GM12874 (cell line): ENCODE measurements at regions not wholly inside any gene's neighbourhood (a gene's known extent, or its start where the extent isn't known, plus 50 kb on each side); places are given as distances from the start of the nearest gene placed in this dataset.

ENCODE experiments used
- TF ChIP-seq, protein P1 (sequence below): IDR thresholded peaks from 2 replicates; pipeline ENCODE4 v1.5.1; 2011; ENCODE audit warnings: low read depth, mild to moderate bottlenecking, control low read depth, low read length, moderate library complexity; ENCODE audit not compliant: insufficient read depth

DNA sequence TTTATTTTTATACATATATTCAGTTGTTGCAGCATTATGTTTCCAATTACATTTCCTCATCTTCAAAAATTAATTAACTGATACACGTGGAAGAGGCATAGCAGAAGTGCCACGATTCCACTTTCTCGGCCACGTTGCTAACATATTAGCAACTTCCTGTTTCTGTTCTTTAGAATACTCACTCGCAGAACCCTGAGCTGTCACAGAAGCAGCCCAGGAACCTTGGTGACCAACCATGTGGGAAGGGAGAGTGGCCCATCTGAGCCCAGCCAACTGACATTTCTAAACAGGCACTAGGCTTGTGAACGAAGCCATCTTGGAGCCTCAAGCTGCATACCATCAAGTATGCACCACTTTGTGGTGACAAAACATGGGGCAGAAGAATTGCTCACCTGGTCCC is 350.1 kb downstream of the CBLN2 start:
- TF ChIP-seq, protein P1, sequence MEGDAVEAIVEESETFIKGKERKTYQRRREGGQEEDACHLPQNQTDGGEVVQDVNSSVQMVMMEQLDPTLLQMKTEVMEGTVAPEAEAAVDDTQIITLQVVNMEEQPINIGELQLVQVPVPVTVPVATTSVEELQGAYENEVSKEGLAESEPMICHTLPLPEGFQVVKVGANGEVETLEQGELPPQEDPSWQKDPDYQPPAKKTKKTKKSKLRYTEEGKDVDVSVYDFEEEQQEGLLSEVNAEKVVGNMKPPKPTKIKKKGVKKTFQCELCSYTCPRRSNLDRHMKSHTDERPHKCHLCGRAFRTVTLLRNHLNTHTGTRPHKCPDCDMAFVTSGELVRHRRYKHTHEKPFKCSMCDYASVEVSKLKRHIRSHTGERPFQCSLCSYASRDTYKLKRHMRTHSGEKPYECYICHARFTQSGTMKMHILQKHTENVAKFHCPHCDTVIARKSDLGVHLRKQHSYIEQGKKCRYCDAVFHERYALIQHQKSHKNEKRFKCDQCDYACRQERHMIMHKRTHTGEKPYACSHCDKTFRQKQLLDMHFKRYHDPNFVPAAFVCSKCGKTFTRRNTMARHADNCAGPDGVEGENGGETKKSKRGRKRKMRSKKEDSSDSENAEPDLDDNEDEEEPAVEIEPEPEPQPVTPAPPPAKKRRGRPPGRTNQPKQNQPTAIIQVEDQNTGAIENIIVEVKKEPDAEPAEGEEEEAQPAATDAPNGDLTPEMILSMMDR, result no peak

DNA sequence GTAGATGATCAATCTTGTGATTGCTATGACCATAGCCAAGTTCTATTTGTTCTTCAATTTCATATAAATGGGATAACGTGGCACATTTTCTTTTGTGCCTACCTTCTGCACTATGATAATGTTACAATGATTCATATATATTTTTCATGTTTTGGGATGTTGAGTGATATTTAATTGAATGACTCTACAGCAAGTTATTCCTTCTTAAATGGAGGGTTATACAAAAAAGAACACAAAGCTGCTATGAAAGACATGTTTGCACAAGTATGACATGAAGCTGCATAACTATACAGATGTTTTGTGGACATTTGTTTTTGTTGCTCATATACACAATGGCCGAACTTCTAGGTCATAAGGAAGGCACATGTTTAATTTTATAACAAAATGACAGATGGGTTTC is 356.2 kb downstream of the CBLN2 start:
- TF ChIP-seq, protein P1, result no peak

DNA sequence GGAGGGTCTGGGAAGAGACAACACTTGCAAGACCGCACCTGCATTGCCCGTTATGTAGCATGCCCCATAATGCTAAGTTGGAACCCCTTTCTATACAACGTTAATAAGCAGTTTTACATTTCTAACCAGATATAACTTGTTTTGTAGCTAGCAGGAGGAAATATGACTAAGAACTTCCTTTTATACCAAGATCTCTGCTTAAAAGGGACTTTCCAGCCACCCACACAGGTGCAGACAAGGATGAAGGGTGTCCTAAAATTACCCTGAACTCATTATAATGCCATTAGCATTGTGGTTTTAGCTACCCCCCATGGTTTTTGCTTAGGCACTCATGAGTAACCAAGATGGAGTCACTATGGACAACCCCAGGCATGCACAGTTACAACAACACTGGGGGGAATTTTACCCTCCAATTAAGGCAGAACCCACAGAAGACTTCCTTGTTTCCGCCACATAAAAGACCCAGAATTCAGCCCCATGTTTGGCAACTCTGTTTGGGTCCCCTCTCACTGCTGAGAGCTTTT is 362.8 kb downstream of the CBLN2 start:
- TF ChIP-seq, protein P1, result no peak

GRCh38 chr18:72180689-72181088 is 363.5 kb downstream of the CBLN2 start:
- TF ChIP-seq, protein P1, result no peak

DNA sequence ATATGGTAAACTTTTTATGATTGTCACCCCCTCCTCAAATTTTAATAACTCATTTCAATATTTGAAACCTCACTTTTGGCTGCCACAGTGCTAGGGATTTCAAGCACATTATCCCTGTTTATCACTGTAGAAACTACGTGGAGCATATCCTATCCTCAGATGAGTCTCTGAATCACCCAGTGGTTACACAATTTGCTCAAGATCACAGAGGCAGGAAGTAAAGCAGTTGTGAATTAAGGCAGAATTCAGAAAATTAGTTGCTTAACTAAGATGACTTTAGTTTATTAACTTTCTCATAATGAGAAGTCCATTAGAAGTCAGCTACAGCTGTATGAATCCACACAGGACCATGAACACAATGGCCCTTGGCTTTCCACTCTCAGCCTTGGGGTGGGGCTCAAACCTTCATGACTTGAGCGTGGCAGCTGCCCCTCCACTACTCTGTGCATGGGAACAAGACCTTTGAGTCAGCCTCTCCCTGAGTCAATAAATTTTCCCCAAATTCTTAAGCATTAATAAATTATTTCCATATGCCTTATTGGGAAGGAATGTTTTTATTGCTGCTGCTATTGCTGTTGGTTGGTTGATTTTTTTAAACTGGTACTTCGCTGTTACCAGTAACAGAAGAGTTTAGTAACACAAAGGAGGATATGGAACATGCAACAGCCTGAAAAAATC is 369.0 kb downstream of the CBLN2 start:
- TF ChIP-seq, protein P1, result no peak

GRCh38 chr18:72171596-72171995 is 372.5 kb downstream of the CBLN2 start:
- TF ChIP-seq, protein P1, result no peak

- TF ChIP-seq, protein P1, result no peak
Observed at GRCh38 chr18:72161691-72162090, 382.5 kb downstream of the CBLN2 start.
